ENCODE measurements at regions not wholly inside any gene's neighbourhood (a gene's known extent, or its start where the extent isn't known, plus 50 kb on each side); places are given as distances from the start of the nearest gene placed in this dataset.

DNA sequence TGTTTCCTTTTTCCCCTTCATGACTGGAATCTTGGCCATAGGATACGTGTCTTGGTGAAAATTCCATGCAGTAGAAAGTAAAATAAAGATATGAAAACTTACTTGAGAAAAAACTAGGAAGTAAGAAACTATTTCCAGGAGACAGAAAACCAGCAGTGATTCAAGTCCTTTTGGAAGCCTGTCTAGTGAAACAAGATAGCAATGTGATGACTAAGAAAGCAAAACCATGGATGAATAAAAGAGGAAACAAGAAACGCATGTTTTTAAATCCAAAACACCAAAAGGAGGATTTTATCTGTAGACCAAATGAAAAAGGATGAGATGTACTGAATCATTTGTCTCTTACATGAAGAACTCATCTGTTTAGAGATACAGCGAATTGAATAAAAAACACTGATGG lies 1430.0 kb downstream of the ARAP2 start:
- no peak for DNase-seq (ENCODE audit: low read depth in 2 of 2)

DNA sequence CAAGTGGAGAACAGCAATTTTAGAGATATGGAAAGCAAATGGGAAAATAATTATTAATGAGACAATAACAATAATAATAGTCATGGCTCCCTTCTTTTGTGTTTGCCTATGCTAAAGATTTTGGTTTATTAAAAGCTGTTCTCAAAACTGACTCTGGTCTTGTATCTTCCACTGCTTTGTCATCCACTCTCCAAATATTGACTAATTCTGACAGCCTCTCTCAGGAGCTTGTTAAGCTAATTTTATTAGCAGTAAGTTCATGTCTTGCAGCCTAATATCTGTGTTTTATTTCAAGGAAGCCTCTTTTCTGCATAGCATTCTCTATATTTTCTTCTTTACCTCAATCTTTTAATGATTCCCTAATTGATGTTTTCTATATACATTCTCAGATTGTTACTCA lies 1419.8 kb downstream of the ARAP2 start:
- DNase-seq (ENCODE audit: low read depth in 2 of 2): no peak

DNA sequence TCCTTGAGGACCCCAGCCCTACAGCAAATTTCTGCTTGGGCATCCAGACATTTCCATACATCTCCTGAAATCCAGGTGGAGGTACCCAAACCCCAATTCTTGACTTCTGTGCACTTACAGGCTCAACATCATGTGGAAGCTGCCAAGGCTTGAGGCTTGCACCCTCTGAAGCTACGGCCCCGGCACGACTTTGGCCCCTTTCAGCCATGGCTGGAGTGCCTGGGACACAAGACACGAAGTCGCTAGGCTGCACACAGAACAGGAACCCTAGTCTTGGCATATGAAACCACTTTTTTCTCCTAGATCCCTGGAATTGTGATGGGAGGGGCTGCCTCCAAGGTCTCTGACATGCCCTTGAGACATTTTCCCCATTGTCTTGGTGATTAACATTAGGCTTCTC lies 1417.7 kb downstream of the ARAP2 start:
- DNase-seq (ENCODE audit: low read depth in 2 of 2): no peak

DNA sequence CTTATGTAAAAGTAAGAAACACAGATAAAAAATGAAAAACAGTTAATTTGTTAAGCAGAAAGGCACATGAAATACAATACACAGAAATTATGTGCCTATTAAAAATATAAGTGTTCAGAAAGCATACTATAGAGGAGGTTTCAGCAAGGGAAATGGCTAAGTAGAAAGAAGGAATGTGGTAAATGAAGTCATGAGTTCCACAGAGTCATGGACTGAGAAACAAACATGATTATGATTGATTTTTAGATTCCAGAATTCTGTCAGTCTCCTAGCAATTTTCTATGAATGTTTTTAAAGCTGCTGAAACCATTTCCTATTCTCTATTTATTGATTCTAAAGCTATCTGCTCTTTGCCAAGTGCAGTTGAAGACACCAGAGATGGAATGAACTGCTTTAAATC lies 1398.4 kb downstream of the ARAP2 start:
- no peak for DNase-seq (ENCODE audit: low read depth in 2 of 2)

DNA sequence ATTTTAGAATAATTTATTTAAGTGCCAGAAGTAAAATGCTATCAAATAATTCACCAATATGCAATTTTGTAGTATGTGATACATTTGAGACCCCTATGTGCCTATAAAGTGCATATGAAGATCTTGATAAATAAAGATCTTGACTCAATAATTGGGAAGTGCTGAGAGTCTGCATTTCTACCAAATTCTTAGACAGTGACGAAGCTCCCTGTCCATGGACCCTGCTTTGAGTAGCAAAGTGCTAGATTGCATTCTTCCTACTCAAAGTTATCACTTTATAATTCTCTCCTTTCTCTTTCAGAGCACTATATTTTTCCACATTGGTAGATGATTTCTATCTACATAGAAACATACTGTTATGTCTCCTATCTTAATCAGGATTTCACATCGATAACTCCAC lies 1393.9 kb downstream of the ARAP2 start:
- no peak for DNase-seq (ENCODE audit: low read depth in 2 of 2)

DNA sequence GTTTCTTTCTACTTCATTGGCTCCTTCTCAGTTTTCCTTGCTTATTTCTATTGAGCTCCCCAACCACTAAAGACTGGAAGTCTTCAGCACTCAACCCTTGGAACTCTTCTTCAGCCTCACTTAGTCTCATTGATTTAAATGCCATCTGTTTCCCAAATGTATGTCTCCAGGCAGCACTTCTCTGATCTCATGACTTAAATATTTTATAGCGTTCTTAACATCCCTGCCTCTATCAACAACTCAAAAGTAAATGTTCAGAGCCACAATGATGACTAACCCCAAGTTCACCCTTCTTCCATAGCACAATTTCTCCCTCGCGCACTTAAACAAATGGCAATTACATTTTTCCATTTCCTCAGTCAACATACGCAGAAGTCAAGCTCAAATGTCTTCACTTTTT lies 1393.3 kb downstream of the ARAP2 start:
- DNase-seq (ENCODE audit: low read depth in 2 of 2): no peak

DNA sequence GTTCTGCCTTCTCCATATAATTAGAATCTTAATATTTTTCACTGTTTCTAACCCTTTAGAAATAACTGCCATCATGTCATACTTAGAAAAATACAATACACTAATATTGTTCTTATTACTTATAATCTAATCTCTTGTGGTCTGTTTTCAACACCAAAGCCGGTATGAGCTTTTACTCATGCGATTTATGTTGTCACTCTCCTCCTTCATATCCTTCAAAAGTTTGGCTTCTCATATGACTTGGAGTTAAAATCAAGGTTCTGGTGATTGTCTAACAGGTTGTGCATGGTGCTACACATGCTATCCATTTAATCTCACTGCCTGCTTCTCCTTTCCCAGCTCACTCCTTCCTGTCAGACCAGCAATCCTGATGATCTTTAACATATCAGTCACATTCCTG lies 1392.9 kb downstream of the ARAP2 start:
- DNase-seq (ENCODE audit: low read depth in 2 of 2): no peak

DNA sequence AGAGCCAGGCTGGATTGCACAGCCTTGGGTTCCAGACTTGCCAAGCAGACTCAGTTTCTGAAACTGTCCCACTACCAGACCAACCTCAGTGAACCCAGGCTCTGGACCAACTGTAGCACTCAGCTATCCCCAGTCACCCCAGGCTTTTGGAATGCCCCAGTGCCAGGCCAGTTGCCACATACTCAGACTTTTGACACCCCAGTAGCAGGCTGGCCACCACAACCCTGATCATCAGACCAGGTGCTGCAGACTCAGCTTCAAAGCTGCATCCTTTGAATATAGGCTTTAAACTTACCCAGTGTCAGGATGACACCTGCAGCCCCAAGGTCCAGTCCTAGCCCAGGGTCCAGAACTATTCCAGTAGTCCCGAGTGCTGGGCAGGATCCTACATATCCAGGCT lies 1389.9 kb downstream of the ARAP2 start:
- no peak for DNase-seq (ENCODE audit: low read depth in 2 of 2)

DNA sequence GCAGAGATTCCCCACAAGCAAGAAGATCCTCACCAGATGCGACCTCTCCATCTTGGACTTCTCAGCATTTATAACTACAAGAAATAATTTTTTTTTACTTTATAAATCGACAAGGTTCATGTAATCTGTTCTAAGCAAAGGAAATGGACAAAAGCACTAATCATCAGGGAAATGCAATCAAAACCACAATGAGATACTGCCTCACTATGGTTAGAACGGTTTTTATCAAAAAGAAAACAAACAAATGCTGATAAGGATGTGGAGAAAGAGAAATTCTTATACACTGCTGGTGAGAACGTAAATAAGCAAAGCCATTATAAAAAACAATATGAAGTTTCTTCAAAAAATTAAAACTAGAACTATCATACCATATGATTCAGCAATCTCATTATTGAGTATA lies 1382.6 kb downstream of the ARAP2 start:
- no peak for DNase-seq (ENCODE audit: low read depth in 2 of 2)

DNA sequence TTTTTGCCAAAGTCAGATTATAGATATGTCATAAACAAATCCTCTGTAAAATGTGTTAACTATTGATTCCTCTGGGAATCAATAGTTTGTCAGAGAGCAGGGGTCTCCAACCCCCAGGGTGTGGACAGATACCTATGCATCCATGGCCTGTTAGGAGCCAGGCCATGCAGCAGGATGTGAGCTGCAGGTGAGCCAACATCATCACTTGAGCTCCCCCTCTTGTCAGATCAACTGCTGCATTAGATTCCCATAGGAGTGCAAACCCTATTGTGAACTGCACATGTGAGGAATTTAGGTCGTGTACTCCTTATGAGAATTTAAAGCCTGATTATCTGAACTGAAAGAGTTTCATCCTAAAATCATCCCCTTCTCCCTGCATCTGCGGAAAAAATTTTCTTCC lies 1365.4 kb downstream of the ARAP2 start:
- DNase-seq (ENCODE audit: low read depth in 2 of 2): no peak

DNA sequence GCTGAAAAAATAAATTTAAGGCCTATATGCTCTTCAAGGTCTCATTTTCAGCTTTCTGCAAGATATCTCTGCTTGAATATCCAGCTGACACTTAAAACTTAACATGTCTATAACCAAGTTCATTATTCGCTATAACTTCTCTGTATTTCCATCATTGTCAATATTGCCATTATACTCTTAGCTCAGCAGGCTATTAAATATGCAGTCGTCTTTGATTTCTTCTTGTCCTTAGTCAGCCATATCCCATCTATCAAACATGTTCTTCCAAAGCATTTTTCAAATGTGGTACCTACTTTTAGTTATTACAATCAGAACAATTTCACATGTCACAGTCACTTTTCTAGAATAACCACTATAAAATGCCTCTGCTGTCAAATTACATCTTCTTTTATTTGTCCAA lies 1364.1 kb downstream of the ARAP2 start:
- no peak for DNase-seq (ENCODE audit: low read depth in 2 of 2)

DNA sequence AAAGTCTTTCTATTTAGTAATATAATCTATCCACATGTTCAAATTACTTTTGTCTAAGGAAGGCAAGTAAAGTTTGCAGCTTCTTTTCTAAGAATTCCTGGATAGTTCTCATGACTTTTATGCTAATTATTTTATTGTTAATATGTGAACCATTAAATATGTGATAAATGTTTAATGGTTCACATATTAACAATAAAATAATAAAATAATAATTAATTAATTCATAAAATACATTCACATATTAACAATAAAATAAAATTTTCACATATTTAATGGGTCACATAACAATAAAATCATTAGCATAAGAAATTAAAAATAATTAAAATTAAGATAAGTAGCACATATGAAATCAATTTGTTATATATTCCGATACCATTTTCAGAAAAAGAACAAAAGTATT lies 1352.4 kb downstream of the ARAP2 start:
- DNase-seq (ENCODE audit: low read depth in 2 of 2): no peak

DNA sequence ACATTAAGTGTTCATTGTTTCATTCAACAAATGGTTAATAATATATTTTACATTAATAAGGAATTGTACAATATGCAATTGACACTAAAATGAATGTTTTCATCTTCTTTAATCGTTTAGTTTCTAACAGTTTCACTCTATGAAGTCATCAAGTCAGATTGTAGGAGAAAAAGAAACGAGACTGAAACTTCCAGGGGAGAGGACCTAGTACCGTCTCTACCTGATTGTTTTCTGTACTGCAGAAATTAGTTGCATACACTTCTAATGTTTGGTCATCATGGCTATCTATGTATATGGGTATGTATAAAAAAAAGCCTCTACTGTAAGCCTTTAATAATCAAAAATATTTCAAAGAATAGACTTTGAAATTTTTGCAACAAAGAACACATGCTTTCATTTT lies 1350.9 kb downstream of the ARAP2 start:
- DNase-seq (ENCODE audit: low read depth in 2 of 2): no peak

DNA sequence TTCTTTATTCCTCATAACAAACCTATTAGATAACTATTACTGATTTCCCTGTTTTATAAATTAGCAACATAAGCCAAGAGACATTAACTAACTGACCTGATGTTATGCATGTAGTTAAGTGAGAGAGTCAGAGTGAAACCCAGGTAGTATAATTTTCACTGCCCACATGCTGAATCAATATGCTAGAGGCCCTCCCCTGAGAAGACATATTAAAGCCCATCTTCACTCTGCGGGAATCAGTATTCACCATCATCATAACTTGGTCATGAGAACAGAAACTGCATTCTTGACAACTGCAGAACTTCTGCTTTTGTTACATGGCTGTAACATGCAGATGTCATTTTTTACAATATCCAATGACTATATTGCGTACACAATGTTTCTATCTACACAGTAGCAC lies 1324.3 kb downstream of the ARAP2 start:
- DNase-seq (ENCODE audit: low read depth in 2 of 2): no peak

DNA sequence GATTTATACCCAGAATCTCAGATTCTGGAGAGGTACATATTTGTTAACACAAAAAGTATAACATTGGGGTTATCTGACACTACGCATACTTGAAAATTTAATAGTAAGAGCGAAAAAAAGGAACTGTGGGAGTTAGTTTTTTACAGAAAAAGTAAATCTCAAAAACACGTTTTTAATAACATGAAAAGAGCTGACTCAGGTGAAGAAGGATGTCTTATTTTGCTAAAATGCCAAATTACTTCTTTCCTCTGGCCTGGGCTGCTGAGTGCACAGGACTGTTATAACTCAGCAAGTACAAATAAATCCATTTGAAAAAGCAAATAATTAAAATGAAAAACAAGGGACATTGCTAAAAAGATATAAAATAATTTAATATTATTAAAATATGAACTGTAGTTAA lies 1322.9 kb downstream of the ARAP2 start:
- DNase-seq (ENCODE audit: low read depth in 2 of 2): no peak

DNA sequence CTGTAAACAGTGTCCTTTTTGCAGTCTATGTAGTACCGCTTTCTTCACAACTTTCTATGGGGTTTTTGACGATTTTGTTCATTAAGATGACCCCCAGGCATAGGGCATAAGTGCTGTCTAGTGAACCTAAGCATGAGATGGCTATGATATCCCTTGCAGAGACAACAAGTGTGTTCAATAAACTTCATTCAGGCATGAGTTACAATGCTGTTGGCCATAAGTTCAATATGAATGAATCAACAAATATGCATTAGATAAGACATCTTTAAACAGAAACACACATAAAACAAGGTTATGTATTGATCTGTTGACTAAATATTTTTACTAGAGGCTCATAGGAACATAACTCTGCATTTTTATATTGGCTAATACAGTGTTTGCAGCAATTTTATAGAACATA lies 1322.0 kb downstream of the ARAP2 start:
- no peak for DNase-seq (ENCODE audit: low read depth in 2 of 2)

DNA sequence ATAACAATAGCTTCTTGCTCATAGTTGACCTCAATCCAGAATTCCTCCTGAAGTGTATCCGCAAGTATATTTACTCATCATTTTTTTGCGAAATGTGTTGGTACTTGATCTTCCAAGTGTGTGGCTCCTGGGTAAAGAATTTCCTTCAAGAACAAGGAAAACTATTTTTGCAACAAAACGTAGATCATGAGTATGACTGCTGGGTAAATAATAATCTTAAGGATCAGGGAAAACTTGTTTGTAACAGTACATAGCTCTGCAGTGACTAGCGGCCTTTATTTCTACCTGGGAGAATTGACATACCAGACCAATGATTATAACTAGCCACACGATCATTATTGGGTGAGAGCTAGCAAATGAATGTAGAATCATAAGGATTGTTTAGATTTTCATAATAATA lies 1311.7 kb downstream of the ARAP2 start:
- no peak for DNase-seq (ENCODE audit: low read depth in 2 of 2)

DNA sequence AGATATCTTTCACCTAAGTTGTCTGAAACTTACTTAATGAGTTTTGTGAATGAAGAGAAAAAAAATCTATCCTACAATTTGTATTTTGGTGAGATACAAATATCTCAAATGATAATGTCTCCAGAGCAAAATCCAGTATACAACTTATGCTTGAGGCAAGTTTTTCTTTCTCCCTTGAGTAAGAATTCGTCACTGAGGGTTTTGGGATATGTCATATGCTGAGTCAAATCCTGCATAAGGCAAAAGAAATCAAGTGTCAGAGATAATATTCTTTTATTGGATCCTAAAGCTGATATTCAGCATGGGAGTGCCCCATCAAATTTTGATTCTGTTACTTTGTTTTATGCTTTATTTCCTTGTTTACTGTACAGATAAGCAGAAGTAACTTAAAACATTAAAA lies 1308.6 kb downstream of the ARAP2 start:
- no peak for DNase-seq (ENCODE audit: low read depth in 2 of 2)

DNA sequence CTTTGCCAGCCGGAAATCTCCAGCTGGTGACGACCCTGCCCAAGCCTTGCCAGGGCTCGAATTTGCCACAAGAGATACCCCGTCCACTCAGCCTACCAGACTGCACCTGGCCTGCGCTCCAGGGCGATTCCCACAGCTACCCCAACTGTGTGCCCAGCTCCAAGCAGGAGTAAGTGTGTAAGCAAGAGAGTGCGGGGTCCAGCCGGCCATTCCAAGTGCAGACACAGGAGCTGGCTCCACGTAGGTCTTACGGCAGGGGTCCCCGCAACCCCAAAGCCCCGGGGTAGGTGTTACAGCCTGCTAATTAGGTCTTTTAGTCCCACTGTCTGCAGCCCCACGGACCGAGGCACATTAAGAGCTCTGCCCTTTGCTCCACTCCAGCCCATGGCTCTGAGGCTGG lies 1305.2 kb downstream of the ARAP2 start:
- no peak for DNase-seq (ENCODE audit: low read depth in 2 of 2)

DNA sequence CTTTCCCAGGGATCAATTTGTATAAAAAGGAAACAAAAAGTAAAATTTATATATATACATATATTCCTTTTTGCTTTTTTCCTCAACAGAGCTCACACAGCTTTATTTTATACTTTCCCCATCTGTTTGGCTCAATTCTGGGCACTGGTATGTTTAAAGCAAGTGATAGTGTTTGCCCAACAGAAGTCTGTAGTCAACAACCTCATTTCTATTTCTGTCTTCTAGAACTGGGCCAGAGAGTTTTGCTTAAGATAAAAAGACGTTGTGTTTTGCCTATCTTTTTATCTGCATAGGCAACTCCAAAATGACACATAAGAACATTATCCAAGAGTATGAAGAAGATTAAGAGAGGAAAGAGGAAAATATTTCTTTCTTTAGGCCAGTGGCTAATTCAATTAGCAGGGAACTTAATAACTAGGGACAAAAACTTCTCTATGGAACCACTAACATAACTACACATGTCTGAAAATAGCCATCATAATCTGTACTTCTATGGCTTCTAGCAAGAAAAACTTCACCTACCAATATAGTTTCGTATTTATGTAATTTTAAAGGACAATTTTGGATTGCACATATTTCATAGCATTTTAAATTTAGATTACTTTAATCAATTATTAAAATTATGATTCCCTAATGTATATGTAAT lies 1300.5 kb downstream of the ARAP2 start:
- DNase-seq (ENCODE audit: low read depth in 2 of 2): no peak

DNA sequence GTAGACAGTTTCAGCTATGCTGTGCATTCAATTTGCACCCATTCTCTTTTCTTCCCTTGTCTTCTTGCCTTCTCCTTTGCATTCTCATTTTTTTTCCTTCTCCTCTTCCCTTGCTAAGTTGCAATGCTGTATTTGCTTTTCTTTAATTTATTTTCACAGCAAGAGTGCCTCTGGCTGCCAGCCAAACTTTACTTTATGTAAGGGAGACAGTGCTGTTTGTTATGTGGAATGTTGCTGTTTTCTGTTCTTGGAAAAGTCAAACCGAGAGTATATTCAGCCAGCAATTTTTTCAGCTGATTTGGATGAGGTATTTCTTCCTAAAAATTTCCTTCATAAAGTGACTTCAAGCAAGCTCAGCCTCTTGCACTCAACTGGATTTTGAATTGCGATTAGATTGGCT lies 1293.4 kb downstream of the ARAP2 start:
- no peak for DNase-seq (ENCODE audit: low read depth in 2 of 2)

DNA sequence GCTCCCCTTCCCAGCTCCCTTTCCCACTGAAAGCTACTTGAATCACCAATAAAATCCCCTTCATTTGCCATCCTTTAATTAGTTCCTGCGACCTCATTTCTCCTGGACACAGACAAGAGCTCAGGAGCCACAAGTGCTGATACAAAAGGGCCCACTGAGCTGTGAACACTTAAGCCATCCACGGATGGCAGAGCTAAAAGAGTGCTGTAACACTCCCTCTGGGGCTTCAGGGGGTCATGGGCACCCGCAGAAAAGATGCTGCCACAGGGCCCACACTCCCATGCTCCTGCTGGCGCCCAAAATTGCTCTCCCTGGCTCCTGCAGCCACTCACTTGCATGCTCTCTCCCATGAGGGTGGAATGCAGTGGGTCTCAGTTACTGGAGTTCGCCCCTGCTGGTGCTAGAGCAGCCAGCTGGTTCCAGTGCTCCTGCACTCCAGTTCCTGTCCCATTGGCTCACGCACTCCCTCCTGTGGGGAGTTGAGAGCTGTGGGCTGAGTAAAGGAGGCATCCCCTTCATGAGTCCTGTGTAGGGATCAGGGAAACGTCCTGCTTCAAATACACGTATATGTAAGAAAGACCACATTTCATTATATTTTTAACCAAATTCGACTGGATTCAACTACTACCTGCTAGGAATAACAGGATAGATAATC lies 1291.0 kb downstream of the ARAP2 start:
- DNase-seq (ENCODE audit: low read depth in 2 of 2): no peak

DNA sequence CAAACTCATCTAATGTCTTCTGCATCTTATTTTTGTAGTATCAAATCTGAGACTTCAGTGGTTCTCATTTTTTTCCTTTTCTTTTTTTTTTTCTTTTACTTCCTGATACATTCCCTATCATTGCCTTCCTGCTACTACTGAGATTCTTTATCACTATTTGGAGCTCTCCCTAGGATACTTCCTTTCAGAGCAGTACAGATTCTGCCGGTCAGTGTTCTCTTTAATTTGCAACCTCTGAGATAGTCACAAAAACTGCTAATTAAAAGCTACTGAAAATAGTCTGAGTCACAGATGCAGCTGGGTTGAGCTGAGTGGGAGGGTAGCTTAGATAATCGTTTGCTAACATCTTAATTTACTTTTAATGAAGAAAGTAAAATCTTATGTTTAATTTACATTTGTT lies 1279.7 kb downstream of the ARAP2 start:
- DNase-seq (ENCODE audit: low read depth in 2 of 2): no peak

DNA sequence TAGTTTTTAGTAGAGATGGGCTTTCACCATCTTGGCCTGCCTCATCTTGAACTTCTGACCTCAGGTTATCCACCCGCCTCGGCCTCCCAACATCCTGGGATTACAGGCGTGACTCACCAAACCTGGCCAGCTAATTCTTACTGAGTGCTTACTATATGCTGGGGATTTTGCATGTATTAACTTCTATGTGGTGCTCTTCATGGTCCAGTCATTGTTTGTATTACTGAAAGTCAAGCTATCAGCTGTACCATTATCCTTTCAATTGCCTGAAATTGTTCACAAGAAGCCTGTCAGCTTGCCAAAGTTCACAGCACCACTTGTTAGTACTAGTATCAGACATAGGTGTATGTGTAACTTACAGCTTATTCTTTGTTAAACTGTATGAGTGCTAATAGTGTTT lies 1272.1 kb downstream of the ARAP2 start:
- no peak for DNase-seq (ENCODE audit: low read depth in 2 of 2)

All from stimulated activated CD8-positive, alpha-beta memory T cell treated with anti-CD3 and anti-CD28 coated beads, Interleukin-2, amount 100 ng/mL, for 48 hours (primary cell).